ENCODE measurements at regions not wholly inside any gene's neighbourhood (a gene's known extent, or its start where the extent isn't known, plus 50 kb on each side); places are given as distances from the start of the nearest gene placed in this dataset.
"Not testable (repeated sequence)": the region's sequence is repeated elsewhere in the genome, so short reads cannot be mapped to it uniquely, and the experiment has no call there.

DNA sequence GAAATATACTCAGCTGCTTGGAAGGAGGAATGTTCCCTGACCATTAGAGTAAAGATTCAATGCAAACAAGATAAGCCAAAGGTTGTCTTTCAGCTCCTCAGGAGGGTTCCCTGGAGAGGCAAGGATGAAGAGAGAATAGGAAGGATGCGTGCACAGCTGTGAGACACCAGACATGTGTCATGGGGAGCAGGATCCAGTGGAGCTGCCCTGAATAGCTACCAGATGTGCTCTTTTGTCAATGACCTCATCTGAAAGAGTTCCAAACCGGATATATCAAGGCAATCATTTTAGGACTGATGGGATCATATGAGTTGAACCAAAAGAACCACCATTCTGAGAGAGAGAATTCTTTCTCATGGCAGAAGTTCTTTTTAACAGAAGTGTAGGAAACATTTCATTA is 490.6 kb downstream of the IRS1 start:
- DNase-seq = no peak

DNA sequence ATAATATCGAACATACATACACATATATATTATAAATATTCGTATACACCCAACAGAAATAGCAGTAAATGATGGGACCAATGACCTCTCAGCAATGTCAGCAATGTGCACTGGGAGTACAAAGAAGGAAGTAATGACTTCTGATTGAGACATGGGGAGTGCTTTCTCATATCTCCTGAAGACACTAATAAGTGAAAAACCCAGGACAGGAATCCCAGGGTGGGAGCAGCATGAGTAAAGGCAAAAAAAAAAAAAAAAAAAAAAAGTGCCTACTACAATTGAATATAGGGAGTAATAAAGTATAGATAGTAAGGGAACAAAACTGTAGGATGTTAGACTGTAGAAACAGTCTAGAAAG is 491.3 kb downstream of the IRS1 start:
- DNase-seq = no peak

DNA sequence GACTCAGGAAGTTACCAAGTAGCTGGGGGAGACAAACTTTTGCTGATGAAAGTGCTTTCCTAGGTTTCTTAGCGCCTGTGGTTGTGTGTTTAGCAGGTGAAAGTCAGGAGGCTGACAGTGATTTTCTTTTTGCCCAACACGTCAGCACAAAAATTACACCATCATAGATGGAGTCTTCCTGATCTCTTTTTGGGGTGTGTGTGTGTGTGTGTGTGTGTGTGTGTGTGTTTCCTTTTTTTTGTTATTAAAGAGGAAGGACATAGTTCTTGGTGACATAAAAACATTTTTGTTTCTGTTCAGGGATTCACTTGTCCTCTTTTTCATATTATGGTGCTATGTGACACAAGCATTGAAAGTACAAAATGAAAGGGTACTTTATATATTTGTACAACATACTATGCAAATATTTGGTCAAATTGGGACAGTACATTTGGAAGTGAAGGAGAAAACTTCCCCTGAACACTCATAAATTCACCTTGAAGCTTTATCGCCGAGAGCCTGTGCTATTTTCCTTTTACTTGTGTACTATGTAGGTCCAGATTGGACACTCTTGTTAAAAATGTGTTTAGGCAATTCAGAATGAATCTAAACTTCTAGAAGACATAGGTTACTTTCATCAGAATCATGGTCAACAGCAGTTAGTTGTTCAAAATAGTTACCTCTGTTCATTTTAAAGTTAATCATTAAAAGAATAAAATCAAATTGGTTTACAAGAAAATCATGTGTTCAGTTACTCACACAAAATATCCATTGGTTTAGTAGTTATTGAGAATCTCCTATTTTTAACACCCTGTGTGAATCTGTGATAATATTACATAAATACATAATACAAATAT is 491.9 kb downstream of the IRS1 start:
- DNase-seq = no peak

DNA sequence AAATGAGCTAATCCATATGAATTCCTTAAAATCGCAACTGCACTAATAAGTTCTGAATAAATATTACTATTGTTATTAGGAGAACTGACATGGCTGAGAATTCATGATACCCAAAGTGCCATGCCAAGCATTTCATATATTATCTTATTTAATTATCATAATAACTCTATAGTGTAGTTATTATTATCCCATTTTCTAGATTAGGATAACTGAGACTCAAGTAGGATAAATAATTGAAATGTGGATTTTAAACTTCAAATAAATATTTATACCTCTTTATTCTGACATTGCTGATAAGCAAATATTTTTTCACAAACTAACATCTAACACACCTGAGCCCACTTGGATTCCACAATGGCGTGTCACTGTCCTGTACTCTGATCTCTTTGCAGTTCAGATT is 492.7 kb downstream of the IRS1 start:
- no peak for DNase-seq

GRCh38 chr2:226304308-226304707 is 495.3 kb downstream of the IRS1 start:
- no peak for DNase-seq

DNA sequence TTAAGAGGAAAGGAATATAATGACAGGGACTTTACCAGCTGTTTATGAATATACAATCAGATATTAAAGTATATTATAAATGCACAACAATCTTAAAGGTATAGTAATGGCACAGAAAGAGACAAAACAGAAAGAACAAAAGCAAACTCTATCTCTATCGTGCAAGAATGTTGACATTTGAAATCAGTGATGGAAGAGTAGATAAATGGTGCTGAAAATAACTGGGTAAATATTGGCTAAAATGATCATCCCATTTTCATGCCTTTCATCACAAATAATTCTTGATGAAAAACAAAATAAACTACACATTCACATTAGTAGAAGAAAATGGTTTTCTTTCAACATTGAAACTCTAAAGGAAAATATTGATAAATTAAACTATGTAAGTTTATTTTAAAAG is 495.9 kb downstream of the IRS1 start:
- no peak for DNase-seq

GRCh38 chr2:226300196-226300886 is 499.3 kb downstream of the IRS1 start:
- no peak for DNase-seq

DNA sequence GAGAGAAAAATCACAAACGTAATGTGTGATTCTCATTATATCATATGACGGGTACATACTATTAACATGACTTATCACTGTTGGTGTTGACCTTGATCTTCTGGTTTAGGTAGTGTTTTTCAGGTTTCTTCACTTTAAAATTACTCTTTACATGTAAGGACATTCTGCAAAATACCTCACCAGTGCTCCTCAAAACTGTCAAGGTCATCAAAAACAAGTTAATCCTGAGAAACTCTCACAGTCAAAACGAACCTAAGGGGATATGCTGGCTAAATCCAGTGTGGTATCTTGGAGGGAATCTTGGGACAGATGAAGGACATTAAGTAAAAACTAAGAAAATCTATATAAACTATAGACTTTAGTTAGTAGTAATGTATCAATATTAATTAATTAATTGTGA is 499.8 kb downstream of the IRS1 start:
- no peak for DNase-seq

GRCh38 chr2:226295681-226296080 is 503.9 kb downstream of the IRS1 start:
- no peak for DNase-seq

DNA sequence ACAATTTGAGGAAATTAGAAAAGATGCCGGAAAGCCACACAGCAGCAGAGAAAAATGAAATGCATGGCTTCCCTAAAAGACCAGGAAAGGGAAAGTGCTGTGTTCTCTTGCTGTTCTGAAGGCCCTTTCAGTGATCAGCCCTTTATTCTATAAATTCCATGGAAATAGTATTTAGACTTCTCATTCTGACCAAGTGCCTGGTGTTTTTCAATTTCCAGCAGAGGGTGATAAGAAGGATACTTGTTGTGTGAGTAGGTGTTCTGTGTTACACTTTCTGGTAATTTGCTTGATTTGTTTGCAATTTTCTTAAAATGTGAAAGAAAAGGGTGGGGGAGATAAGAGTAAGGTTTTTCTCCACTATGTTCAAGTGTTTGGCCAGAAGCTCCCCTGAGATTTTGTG is 504.5 kb downstream of the IRS1 start:
- no peak for DNase-seq

DNA sequence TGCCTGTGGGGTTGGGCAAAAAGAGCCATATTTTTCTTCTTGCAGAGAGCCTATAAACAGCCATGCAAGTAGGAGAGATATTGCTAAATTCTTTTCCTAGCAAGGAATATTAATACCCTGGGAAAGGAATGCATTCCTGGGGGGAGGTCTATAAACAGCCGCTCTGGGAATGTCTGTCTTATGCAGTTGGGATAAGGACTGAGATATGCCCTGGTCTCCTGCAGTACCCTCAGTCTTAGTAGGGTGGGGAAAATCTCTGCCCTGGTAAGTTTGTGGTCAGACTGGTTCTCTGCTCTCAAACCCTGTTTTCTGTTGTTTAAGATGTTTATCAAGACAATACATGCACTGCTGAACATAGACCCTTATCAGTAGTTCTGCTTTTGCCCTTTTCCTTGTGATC is 508.3 kb downstream of the IRS1 start:
- not testable (repeated sequence) for DNase-seq

GRCh38 chr2:226286916-226287315 is 512.7 kb downstream of the IRS1 start:
- DNase-seq = no peak

DNA sequence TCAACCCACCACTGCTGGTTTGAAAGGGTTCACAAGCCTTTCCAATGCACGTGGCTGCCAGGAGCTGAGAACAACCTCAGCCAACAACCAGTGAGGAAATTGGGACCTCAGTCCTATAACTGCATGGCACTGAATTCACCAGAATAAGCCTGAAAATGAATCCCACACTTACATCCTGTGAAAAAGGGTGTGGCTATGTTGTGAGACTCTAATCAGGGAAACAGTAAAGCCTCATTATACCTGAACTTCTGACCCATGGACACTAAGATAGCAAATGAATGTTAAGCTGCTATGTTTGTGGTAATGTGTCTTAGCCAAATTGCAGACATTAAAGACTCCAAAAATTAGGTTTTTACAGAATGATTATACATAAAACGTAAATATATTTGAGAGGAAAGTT is 515.8 kb downstream of the IRS1 start:
- DNase-seq = no peak

GRCh38 chr2:226282151-226282550 is 517.5 kb downstream of the IRS1 start:
- no peak for DNase-seq

DNA sequence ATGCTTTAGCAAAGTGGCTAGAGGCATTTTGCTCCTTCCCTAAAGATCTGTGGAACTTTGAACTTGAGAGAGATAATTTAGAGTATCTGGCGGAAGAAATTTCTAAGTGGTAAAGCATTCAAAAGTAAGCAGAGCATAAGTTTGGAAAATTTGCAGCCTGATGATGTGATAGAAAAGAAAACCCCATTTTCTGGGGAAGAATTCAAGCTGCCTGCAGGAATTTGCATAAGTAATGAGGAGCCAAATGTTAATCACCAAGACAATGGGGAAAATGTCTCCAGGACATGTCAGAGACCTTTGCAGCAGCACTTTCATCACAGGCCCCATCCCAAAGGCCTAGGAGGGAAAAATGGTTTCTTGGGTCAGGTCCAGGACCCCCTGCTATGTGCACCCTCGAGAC is 519.5 kb downstream of the IRS1 start:
- DNase-seq = not testable (repeated sequence)

GRCh38 chr2:226275215-226275614 is 524.4 kb downstream of the IRS1 start:
- no peak for DNase-seq

DNA sequence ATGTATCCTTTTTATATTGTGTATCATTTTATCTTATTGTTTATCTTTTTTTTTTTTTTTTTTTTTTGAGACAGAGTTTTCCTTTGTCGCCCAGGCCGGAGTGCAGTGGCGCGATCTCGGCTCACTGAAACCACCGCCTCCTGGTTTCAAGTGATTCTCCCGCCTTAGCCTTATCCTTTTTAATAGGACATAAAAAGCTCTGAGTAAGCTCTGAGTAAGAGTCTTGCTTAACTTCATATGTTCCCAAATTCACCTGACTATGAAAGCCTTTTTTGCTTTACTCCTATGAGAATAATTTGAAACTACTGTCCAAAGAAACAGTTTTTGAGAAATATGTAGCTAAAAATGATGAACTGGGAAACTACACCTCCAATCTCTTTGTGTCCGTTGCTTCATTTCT is 525.5 kb downstream of the IRS1 start:
- DNase-seq = no peak

GRCh38 chr2:226273440-226273839 is 526.2 kb downstream of the IRS1 start:
- DNase-seq = no peak

- DNase-seq = no peak
Observed at GRCh38 chr2:226272435-226272834, 527.2 kb downstream of the IRS1 start.

DNA sequence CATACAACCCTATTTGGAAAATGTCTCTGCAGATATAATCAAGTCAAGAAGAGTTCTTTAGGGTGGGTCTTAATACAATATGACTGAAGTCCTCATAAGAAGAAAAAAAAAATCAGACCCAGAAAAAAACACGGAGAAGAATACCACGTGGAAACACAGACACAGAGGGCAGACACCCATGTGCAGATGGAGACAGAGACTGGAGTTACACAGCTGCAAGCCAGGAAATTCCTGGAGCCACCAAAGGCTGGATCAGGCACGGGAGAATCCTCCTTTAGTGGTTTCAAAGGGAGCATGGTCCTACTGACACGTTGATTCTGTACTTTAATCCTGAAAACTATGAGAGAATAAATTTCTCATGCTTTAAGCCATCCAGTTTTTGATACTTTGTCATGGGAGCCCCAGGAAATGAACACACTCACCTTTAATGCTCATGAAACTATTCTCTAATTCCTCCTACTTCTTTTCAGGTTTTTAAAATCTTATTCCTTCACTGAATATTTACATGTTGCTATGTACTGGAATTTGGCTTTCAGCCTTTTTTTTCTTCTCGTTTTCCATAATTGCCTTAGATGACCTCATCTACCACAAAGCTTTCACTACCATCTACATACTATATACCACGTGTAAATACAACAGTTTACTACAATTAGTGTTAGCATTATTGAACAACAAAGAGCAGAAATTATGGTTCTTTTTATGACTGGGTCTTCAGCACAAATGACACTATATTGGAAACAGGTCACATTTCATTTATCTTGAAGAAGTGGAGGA is 529.1 kb downstream of the IRS1 start:
- no peak for DNase-seq

- DNase-seq = no peak
Observed at GRCh38 chr2:226267516-226268289, 531.9 kb downstream of the IRS1 start.

- DNase-seq = no peak
Observed at GRCh38 chr2:226256709-226257376, 542.8 kb downstream of the IRS1 start.

- DNase-seq = no peak
Observed at GRCh38 chr2:226256237-226256636, 543.4 kb downstream of the IRS1 start.
